ENCODE measurements at regions not wholly inside any gene's neighbourhood (a gene's known extent, or its start where the extent isn't known, plus 50 kb on each side); places are given as distances from the start of the nearest gene placed in this dataset.

- TF ChIP-seq POLR2A (IDR thresholded peaks at IDR 0.05) (no peak), CTCF (IDR thresholded peaks at IDR 0.05) (no peak)
Measured at GRCh38 chr6:126867641-126868040, 250.8 kb upstream of the RSPO3 start.
